GM12878 (cell line): ENCODE measurements at regions not wholly inside any gene's neighbourhood (a gene's known extent, or its start where the extent isn't known, plus 50 kb on each side); places are given as distances from the start of the nearest gene placed in this dataset.

Experiments
- ATAC-seq: fragments of 200-7000 bp; cut with Tn5 transposase; 3 replicates; pipeline ENCODE4 v1.9.1; 2020; ENCODE audit warnings: mild to moderate bottlenecking, moderate library complexity
- BruUV-seq: library from RNA; stranded (reverse); fragments of 400-500 nt; replicated peaks from 2 replicates; lab custom pipeline; 2021; lab: Mats Ljungman, UMichigan
- CTCF ChIA-PET: fragments of 300-600 bp; sonication (Branson Sonifier 250); formaldehyde crosslinking; extraction: SDS; loops from one replicate; lab custom pipeline; 2021; ENCODE audit warnings: inconsistent platforms; lab: Yijun Ruan, JAX
- POLR2A ChIA-PET: fragments of 350-600 bp; formaldehyde crosslinking; extraction: SDS; loops from one replicate; lab custom pipeline; 2021; ENCODE audit warnings: inconsistent platforms; lab: Charles Lee
- RAD21 ChIA-PET: fragments of 300-600 bp; sonication (Branson Sonifier 250); formaldehyde crosslinking; loops from one replicate; lab custom pipeline; 2023; ENCODE audit warnings: antibody characterized with exemption; ENCODE audit not compliant: unreplicated experiment; lab: Charles Lee
- SMC1A ChIA-PET: fragments of 300-600 bp; sonication (Branson Sonifier 250); formaldehyde crosslinking; loops from one replicate; lab custom pipeline; 2023; ENCODE audit not compliant: unreplicated experiment, uncharacterized antibody; lab: Charles Lee
- DNase-seq: peaks from one replicate; pipeline ENCODE4 v3.0.0-alpha.2; 2011; ENCODE audit warnings: low read depth, low spot score
- FAIRE-seq: peaks from 3 replicates; lab custom pipeline; 2011; peaks lifted over from hg19 to GRCh38; lab: Jason Lieb, UNC
- H2AFZ ChIP-seq: 2 replicates; pipeline ENCODE4 v1.6.0; 2011; ENCODE audit warnings: low read depth, low read length, control low read depth; ENCODE audit not compliant: control insufficient read depth
- H3K27ac ChIP-seq: 2 replicates; pipeline ENCODE4 v1.5.1; 2011; ENCODE audit warnings: control low read depth; ENCODE audit not compliant: control insufficient read depth, insufficient read depth
- H3K27me3 ChIP-seq, 2 experiments: replicated peaks in 1 of 2; 2 replicates each; pipeline versions ENCODE4 v1.6.0 to v1.6.1; 2011; ENCODE audit warnings: low read length in 1 of 2; ENCODE audit not compliant: control insufficient read depth in 2 of 2, insufficient read depth in 2 of 2
- H3K36me3 ChIP-seq, 2 experiments: 2 replicates each; pipeline ENCODE4 v1.5.1; 2011; ENCODE audit warnings: low read length in 1 of 2; ENCODE audit not compliant: control insufficient read depth in 2 of 2, insufficient read depth in 2 of 2
- H3K4me1 ChIP-seq: 2 replicates; pipeline ENCODE4 v1.6.1; 2011; ENCODE audit warnings: mild to moderate bottlenecking, low read length, moderate library complexity, mixed read lengths; ENCODE audit not compliant: control insufficient read depth, insufficient read depth
- H3K4me2 ChIP-seq: 2 replicates; pipeline ENCODE4 v1.6.0; 2011; ENCODE audit warnings: control low read depth; ENCODE audit not compliant: control insufficient read depth, insufficient read depth
- H3K4me3 ChIP-seq: fragments of 200-600 bp; sonication (generic); 2 replicates; pipeline ENCODE4 v1.5.1; 2016
- H3K79me2 ChIP-seq: 2 replicates; pipeline ENCODE4 v1.6.0; 2011; ENCODE audit warnings: low read length; ENCODE audit not compliant: control insufficient read depth, insufficient read depth
- H3K9ac ChIP-seq: 2 replicates; pipeline ENCODE4 v1.8.0; 2011; ENCODE audit warnings: low read length, control low read depth, mixed read lengths; ENCODE audit not compliant: control insufficient read depth, insufficient read depth
- H3K9me3 ChIP-seq: replicated peaks from 3 replicates; pipeline ENCODE4 v1.5.1; 2011; ENCODE audit warnings: mild to moderate bottlenecking, low read length; ENCODE audit not compliant: control insufficient read depth, insufficient read depth
- H4K20me1 ChIP-seq: 2 replicates; pipeline ENCODE4 v1.6.0; 2011; ENCODE audit not compliant: control insufficient read depth, insufficient read depth
- CREB1 ChIP-seq: IDR thresholded peaks from 2 replicates; pipeline ENCODE4 v1.6.1; 2012; ENCODE audit warnings: low read depth, mild to moderate bottlenecking, inconsistent platforms
- GATAD2B ChIP-seq: fragments of 450-650 bp; conservative IDR thresholded peaks from 2 replicates; pipeline ENCODE4 v1.6.1; 2017; ENCODE audit warnings: low read depth, mild to moderate bottlenecking, moderate library complexity
- LARP7 ChIP-seq: fragments of 450-650 bp; IDR thresholded peaks from 2 replicates; pipeline ENCODE4 v1.6.1; 2017; ENCODE audit warnings: mild to moderate bottlenecking
- MTA3 ChIP-seq: IDR thresholded peaks from 2 replicates; pipeline ENCODE4 v1.6.1; 2012; ENCODE audit warnings: low read length, inconsistent platforms, borderline replicate concordance
- PRDM15 ChIP-seq: fragments of 450-650 bp; formaldehyde crosslinking; IDR thresholded peaks from 2 replicates; pipeline ENCODE4 v1.4.0; 2020; ENCODE audit warnings: mild to moderate bottlenecking, moderate library complexity
- SMAD1 ChIP-seq: fragments of 450-650 bp; IDR thresholded peaks from 2 replicates; pipeline ENCODE4 v1.6.1; 2018; ENCODE audit warnings: mild to moderate bottlenecking, low read depth; ENCODE audit not compliant: partially characterized antibody
- ZNF384 ChIP-seq: IDR thresholded peaks from 2 replicates; pipeline ENCODE4 v1.6.1; 2012; ENCODE audit warnings: low read depth, mild to moderate bottlenecking, low read length, improper control_type of control experiment, borderline replicate concordance
- WGBS: methylation state at CpG from one replicate; pipeline ENCODE4 v1.1.6; 2016; ENCODE audit warnings: low lambda C conversion rate; ENCODE audit not compliant: insufficient replicate concordance, insufficient coverage; ENCODE audit errors: missing lambda C conversion rate; 5-methylcytosine and 5-hydroxymethylcytosine counted together
- in situ Hi-C: fragments of 300-500 bp; cut with MboI; formaldehyde crosslinking; loops from 9 replicates; pipeline ENCODE4 v1.14.3; 2018; ENCODE audit warnings: mixed read lengths
- intact Hi-C: fragments of 100-400 bp; cut with micrococcal nuclease; formaldehyde crosslinking; loops from one replicate; pipeline ENCODE4 v1.14.2; 2022; ENCODE audit not compliant: unreplicated experiment

- intact Hi-C loops: no loop called here
- H3K4me1 ChIP-seq: no peaks in the 10 kb centered on the region
- H3K79me2 ChIP-seq: no peaks in the 10 kb centered on the region
- no peak for ATAC-seq
- no peaks in the 10 kb centered on the region; the same call in 2 of the 3 replicates for H3K9me3 ChIP-seq
- in situ Hi-C loops: no loop called here
- POLR2A ChIA-PET: no interaction called here
- H3K27me3 ChIP-seq: no peaks in the 10 kb centered on the region
- WGBS: 50% methylated on average over 19 of the region's 21 CpGs
- H3K27ac ChIP-seq: no peak overlapping the region
- FAIRE-seq: no peak
- RAD21 ChIA-PET: no interaction called here
- H3K4me3 ChIP-seq: no peak overlapping the region
- H3K9ac ChIP-seq: no peak overlapping the region
- SMC1A ChIA-PET: no interaction called here
- CTCF ChIA-PET: no interaction called here
- H3K4me2 ChIP-seq: no peak overlapping the region
- no peak overlapping the region for H2AFZ ChIP-seq
- H4K20me1 ChIP-seq: no peaks in the 10 kb centered on the region
- BruUV-seq: no TSS peak
- TF ChIP-seq LARP7: no peak
- TF ChIP-seq PRDM15 (CRISPR knock-in tag): no peak
- TF ChIP-seq ZNF384: no peak
- TF ChIP-seq CREB1: no peak
- TF ChIP-seq MTA3: no peak
- TF ChIP-seq SMAD1: no peak
- TF ChIP-seq GATAD2B: no peak
- no peak for DNase-seq
- H3K36me3 ChIP-seq: no peaks in the 10 kb centered on the region
Measured at GRCh38 chr17:22512997-22513538, 820.7 kb downstream of the KCNJ18 start.
